WTC11 (cell line): ENCODE measurements at regions not wholly inside any gene's neighbourhood (a gene's known extent, or its start where the extent isn't known, plus 50 kb on each side); places are given as distances from the start of the nearest gene placed in this dataset.

Experiments used
- ATAC-seq: fragments of 200-7000 bp; cut with Tn5 transposase; 2 replicates; pipeline ENCODE4 v1.10.0; 2021; ENCODE audit warnings: mild to moderate bottlenecking, moderate library complexity
- CTCF ChIA-PET: fragments of 300-600 bp; sonication (Branson Sonifier 250); formaldehyde crosslinking; loops from one replicate; lab custom pipeline; 2021; ENCODE audit warnings: antibody characterized with exemption; lab: Charles Lee
- POLR2A ChIA-PET: fragments of 350-600 bp; sonication (Branson Sonifier 250); formaldehyde crosslinking; loops from one replicate; lab custom pipeline; 2021; ENCODE audit warnings: antibody characterized with exemption; lab: Charles Lee
- DNase-seq: peaks from one replicate; pipeline ENCODE4 v3.0.0; 2021; ENCODE audit warnings: low spot score
- H3K27ac Mint-ChIP-seq: 2 replicates; pipeline ENCODE4 v1.8.0; 2021; ENCODE audit warnings: mixed read lengths
- H3K27me3 Mint-ChIP-seq: 2 replicates; pipeline ENCODE4 v1.8.0; 2021; ENCODE audit warnings: low read depth, mild to moderate bottlenecking, moderate library complexity, mixed read lengths
- H3K36me3 Mint-ChIP-seq: 2 replicates; pipeline ENCODE4 v1.8.0; 2021; ENCODE audit warnings: mixed read lengths
- H3K4me1 Mint-ChIP-seq: 2 replicates; pipeline ENCODE4 v1.8.0; 2022; ENCODE audit warnings: mixed read lengths
- H3K4me3 Mint-ChIP-seq: 2 replicates; pipeline ENCODE4 v1.8.0; 2021; ENCODE audit warnings: mild to moderate bottlenecking, moderate library complexity, mixed read lengths
- H3K9me3 Mint-ChIP-seq: 2 replicates; pipeline ENCODE4 v1.8.0; 2021; ENCODE audit warnings: mixed read lengths
- CTCF ChIP-seq: fragments of 200-600 bp; IDR thresholded peaks from 2 replicates; pipeline ENCODE4 v1.8.0; 2022; ENCODE audit warnings: antibody characterized with exemption
- HMGA2 ChIP-seq: fragments of 250-450 bp; sonication (Bioruptor Pico); IDR thresholded peaks from 2 replicates; pipeline ENCODE4 v1.4.0; 2021; ENCODE audit warnings: mild to moderate bottlenecking, moderate library complexity
- IRF2 ChIP-seq: sonication (generic); formaldehyde crosslinking; IDR thresholded peaks from 2 replicates; pipeline ENCODE4 v1.8.0; 2022; ENCODE audit warnings: low read depth, missing genetic modification reagents, borderline replicate concordance
- NR3C1 ChIP-seq: sonication (generic); formaldehyde crosslinking; conservative IDR thresholded peaks from 2 replicates; pipeline ENCODE4 v1.8.1; 2023; ENCODE audit warnings: low read depth, mild to moderate bottlenecking, missing genetic modification reagents
- ZNF121 ChIP-seq: sonication (generic); formaldehyde crosslinking; IDR thresholded peaks from 2 replicates; pipeline ENCODE4 v1.8.0; 2023; ENCODE audit warnings: missing genetic modification reagents
- ZNF219 ChIP-seq: sonication (generic); formaldehyde crosslinking; IDR thresholded peaks from 2 replicates; pipeline ENCODE4 v1.8.0; 2023; ENCODE audit warnings: missing genetic modification reagents, mild to moderate bottlenecking, borderline replicate concordance
- ZNF232 ChIP-seq: sonication (generic); formaldehyde crosslinking; IDR thresholded peaks from 2 replicates; pipeline ENCODE4 v1.8.0; 2022; ENCODE audit warnings: mild to moderate bottlenecking, missing genetic modification reagents
- ZNF263 ChIP-seq: sonication (generic); formaldehyde crosslinking; IDR thresholded peaks from 2 replicates; pipeline ENCODE4 v1.8.1; 2022; ENCODE audit warnings: low read depth, mild to moderate bottlenecking, moderate library complexity, missing genetic modification reagents
- ZNF532 ChIP-seq: fragments of 250-450 bp; sonication (Bioruptor Pico); IDR thresholded peaks from 2 replicates; pipeline ENCODE4 v1.9.0; 2021; ENCODE audit warnings: mild to moderate bottlenecking, borderline replicate concordance
- TF ChIP-seq, protein P1 (sequence below): sonication (generic); formaldehyde crosslinking; IDR thresholded peaks from 2 replicates; pipeline ENCODE4 v1.8.1; 2023; ENCODE audit warnings: mild to moderate bottlenecking, missing genetic modification reagents, borderline replicate concordance
- TF ChIP-seq, protein P2 (sequence below): sonication (generic); formaldehyde crosslinking; IDR thresholded peaks from 2 replicates; pipeline ENCODE4 v1.8.0; 2022; ENCODE audit warnings: missing genetic modification reagents
- TF ChIP-seq, protein P3 (sequence below): sonication (generic); formaldehyde crosslinking; IDR thresholded peaks from 2 replicates; pipeline ENCODE4 v1.8.0; 2023; ENCODE audit warnings: missing genetic modification reagents, mild to moderate bottlenecking, borderline replicate concordance
- TF ChIP-seq, protein P4 (sequence below): sonication (generic); formaldehyde crosslinking; IDR thresholded peaks from 2 replicates; pipeline ENCODE4 v1.8.0; 2022; ENCODE audit warnings: mild to moderate bottlenecking, missing genetic modification reagents
- TF ChIP-seq, protein P5 (sequence below): sonication (generic); formaldehyde crosslinking; IDR thresholded peaks from 2 replicates; pipeline ENCODE4 v1.8.1; 2023; ENCODE audit warnings: mild to moderate bottlenecking, moderate library complexity, missing genetic modification reagents

DNA sequence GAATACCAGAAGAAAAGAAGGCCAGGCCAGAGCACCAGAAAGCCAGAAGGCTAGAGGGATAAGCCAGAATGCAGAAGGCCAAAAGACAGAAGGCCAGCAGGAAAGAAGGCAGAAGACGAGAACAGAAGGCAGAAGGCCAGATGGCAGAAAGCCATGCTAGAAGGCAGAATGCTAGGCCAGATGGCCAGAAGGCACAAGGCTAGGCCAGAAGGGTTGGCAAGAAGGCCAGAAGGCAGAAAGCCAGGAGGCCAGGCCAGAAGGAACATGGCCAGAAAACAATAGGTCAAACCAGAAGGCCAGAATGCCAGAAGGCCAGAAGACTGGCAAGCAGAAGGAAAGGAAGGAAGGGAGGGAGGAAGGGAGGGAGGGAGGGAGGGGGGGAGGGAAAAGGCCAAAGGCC lies 188.8 kb downstream of the TUBA3C start:
- H3K36me3 Mint-ChIP-seq = peaks cover 91% of the 10 kb centered on the region
- ATAC-seq = no peak
- H3K9me3 Mint-ChIP-seq = peaks cover 88% of the 10 kb centered on the region
- TF ChIP-seq ZNF219 = no peak
- no peak for TF ChIP-seq ZNF232 (CRISPR knock-in tag)
- TF ChIP-seq NR3C1 (CRISPR knock-in tag) = no peak
- TF ChIP-seq, protein P1, sequence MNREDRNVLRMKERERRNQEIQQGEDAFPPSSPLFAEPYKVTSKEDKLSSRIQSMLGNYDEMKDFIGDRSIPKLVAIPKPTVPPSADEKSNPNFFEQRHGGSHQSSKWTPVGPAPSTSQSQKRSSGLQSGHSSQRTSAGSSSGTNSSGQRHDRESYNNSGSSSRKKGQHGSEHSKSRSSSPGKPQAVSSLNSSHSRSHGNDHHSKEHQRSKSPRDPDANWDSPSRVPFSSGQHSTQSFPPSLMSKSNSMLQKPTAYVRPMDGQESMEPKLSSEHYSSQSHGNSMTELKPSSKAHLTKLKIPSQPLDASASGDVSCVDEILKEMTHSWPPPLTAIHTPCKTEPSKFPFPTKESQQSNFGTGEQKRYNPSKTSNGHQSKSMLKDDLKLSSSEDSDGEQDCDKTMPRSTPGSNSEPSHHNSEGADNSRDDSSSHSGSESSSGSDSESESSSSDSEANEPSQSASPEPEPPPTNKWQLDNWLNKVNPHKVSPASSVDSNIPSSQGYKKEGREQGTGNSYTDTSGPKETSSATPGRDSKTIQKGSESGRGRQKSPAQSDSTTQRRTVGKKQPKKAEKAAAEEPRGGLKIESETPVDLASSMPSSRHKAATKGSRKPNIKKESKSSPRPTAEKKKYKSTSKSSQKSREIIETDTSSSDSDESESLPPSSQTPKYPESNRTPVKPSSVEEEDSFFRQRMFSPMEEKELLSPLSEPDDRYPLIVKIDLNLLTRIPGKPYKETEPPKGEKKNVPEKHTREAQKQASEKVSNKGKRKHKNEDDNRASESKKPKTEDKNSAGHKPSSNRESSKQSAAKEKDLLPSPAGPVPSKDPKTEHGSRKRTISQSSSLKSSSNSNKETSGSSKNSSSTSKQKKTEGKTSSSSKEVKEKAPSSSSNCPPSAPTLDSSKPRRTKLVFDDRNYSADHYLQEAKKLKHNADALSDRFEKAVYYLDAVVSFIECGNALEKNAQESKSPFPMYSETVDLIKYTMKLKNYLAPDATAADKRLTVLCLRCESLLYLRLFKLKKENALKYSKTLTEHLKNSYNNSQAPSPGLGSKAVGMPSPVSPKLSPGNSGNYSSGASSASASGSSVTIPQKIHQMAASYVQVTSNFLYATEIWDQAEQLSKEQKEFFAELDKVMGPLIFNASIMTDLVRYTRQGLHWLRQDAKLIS (CRISPR knock-in tag) = no peak
- TF ChIP-seq, protein P2, sequence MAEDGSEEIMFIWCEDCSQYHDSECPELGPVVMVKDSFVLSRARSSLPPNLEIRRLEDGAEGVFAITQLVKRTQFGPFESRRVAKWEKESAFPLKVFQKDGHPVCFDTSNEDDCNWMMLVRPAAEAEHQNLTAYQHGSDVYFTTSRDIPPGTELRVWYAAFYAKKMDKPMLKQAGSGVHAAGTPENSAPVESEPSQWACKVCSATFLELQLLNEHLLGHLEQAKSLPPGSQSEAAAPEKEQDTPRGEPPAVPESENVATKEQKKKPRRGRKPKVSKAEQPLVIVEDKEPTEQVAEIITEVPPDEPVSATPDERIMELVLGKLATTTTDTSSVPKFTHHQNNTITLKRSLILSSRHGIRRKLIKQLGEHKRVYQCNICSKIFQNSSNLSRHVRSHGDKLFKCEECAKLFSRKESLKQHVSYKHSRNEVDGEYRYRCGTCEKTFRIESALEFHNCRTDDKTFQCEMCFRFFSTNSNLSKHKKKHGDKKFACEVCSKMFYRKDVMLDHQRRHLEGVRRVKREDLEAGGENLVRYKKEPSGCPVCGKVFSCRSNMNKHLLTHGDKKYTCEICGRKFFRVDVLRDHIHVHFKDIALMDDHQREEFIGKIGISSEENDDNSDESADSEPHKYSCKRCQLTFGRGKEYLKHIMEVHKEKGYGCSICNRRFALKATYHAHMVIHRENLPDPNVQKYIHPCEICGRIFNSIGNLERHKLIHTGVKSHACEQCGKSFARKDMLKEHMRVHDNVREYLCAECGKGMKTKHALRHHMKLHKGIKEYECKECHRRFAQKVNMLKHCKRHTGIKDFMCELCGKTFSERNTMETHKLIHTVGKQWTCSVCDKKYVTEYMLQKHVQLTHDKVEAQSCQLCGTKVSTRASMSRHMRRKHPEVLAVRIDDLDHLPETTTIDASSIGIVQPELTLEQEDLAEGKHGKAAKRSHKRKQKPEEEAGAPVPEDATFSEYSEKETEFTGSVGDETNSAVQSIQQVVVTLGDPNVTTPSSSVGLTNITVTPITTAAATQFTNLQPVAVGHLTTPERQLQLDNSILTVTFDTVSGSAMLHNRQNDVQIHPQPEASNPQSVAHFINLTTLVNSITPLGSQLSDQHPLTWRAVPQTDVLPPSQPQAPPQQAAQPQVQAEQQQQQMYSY = no peak
- TF ChIP-seq, protein P3, sequence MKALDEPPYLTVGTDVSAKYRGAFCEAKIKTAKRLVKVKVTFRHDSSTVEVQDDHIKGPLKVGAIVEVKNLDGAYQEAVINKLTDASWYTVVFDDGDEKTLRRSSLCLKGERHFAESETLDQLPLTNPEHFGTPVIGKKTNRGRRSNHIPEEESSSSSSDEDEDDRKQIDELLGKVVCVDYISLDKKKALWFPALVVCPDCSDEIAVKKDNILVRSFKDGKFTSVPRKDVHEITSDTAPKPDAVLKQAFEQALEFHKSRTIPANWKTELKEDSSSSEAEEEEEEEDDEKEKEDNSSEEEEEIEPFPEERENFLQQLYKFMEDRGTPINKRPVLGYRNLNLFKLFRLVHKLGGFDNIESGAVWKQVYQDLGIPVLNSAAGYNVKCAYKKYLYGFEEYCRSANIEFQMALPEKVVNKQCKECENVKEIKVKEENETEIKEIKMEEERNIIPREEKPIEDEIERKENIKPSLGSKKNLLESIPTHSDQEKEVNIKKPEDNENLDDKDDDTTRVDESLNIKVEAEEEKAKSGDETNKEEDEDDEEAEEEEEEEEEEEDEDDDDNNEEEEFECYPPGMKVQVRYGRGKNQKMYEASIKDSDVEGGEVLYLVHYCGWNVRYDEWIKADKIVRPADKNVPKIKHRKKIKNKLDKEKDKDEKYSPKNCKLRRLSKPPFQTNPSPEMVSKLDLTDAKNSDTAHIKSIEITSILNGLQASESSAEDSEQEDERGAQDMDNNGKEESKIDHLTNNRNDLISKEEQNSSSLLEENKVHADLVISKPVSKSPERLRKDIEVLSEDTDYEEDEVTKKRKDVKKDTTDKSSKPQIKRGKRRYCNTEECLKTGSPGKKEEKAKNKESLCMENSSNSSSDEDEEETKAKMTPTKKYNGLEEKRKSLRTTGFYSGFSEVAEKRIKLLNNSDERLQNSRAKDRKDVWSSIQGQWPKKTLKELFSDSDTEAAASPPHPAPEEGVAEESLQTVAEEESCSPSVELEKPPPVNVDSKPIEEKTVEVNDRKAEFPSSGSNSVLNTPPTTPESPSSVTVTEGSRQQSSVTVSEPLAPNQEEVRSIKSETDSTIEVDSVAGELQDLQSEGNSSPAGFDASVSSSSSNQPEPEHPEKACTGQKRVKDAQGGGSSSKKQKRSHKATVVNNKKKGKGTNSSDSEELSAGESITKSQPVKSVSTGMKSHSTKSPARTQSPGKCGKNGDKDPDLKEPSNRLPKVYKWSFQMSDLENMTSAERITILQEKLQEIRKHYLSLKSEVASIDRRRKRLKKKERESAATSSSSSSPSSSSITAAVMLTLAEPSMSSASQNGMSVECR (CRISPR knock-in tag) = no peak
- no peak for TF ChIP-seq ZNF121 (CRISPR knock-in tag)
- TF ChIP-seq ZNF263 (CRISPR knock-in tag) = no peak
- no peak for TF ChIP-seq IRF2 (CRISPR knock-in tag)
- no peak for TF ChIP-seq CTCF
- TF ChIP-seq, protein P4, sequence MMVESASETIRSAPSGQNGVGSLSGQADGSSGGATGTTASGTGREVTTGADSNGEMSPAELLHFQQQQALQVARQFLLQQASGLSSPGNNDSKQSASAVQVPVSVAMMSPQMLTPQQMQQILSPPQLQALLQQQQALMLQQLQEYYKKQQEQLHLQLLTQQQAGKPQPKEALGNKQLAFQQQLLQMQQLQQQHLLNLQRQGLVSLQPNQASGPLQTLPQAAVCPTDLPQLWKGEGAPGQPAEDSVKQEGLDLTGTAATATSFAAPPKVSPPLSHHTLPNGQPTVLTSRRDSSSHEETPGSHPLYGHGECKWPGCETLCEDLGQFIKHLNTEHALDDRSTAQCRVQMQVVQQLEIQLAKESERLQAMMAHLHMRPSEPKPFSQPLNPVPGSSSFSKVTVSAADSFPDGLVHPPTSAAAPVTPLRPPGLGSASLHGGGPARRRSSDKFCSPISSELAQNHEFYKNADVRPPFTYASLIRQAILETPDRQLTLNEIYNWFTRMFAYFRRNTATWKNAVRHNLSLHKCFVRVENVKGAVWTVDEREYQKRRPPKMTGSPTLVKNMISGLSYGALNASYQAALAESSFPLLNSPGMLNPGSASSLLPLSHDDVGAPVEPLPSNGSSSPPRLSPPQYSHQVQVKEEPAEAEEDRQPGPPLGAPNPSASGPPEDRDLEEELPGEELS = no peak
- TF ChIP-seq ZNF532 (CRISPR knock-in tag) = no peak
- TF ChIP-seq, protein P5, sequence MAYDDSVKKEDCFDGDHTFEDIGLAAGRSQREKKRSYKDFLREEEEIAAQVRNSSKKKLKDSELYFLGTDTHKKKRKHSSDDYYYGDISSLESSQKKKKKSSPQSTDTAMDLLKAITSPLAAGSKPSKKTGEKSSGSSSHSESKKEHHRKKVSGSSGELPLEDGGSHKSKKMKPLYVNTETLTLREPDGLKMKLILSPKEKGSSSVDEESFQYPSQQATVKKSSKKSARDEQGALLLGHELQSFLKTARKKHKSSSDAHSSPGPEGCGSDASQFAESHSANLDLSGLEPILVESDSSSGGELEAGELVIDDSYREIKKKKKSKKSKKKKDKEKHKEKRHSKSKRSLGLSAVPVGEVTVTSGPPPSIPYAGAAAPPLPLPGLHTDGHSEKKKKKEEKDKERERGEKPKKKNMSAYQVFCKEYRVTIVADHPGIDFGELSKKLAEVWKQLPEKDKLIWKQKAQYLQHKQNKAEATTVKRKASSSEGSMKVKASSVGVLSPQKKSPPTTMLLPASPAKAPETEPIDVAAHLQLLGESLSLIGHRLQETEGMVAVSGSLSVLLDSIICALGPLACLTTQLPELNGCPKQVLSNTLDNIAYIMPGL (CRISPR knock-in tag) = no peak
- no peak for TF ChIP-seq HMGA2 (CRISPR knock-in tag)

More for the DNA sequence above, 188.8 kb downstream of the TUBA3C start:
- ChIA-PET CTCF (no interaction called here), POLR2A (no interaction called here)
- peaks cover 26% of the 10 kb centered on the region for H3K27me3 Mint-ChIP-seq
- no peaks in the 10 kb centered on the region for H3K4me1 Mint-ChIP-seq
- H3K27ac Mint-ChIP-seq = no peak overlapping the region
- H3K4me3 Mint-ChIP-seq = no peak overlapping the region
- no peak for DNase-seq
